ENCODE measurements at regions not wholly inside any gene's neighbourhood (a gene's known extent, or its start where the extent isn't known, plus 50 kb on each side); places are given as distances from the start of the nearest gene placed in this dataset.

GRCh38 chr3:181764544-181764943, 52.8 kb downstream of the SOX2 start:
- DNase-seq = no peak

- no peak for DNase-seq
Measured at GRCh38 chr3:181770296-181770695, 58.6 kb downstream of the SOX2 start.

GRCh38 chr3:181771120-181771519, 59.4 kb downstream of the SOX2 start:
- DNase-seq = no peak

GRCh38 chr3:181772166-181772565, 60.4 kb downstream of the SOX2 start:
- DNase-seq = no peak

- DNase-seq = no peak
Measured at GRCh38 chr3:181773921-181774320, 62.2 kb downstream of the SOX2 start.

GRCh38 chr3:181782306-181782954, 70.7 kb downstream of the SOX2 start:
- DNase-seq = no peak

- DNase-seq = no peak
Measured at GRCh38 chr3:181790561-181790960, 78.8 kb downstream of the SOX2 start.

GRCh38 chr3:181791056-181791955, 79.6 kb downstream of the SOX2 start:
- DNase-seq = no peak

- no peak for DNase-seq
Measured at GRCh38 chr3:181793006-181793405, 81.3 kb downstream of the SOX2 start.

- DNase-seq = no peak
Measured at GRCh38 chr3:181794011-181794790, 82.5 kb downstream of the SOX2 start.

GRCh38 chr3:181796641-181797040, 84.9 kb downstream of the SOX2 start:
- DNase-seq = no peak

- DNase-seq = no peak
Measured at GRCh38 chr3:181797431-181797830, 85.7 kb downstream of the SOX2 start.

- no peak for DNase-seq
Measured at GRCh38 chr3:181805703-181806102, 94.0 kb downstream of the SOX2 start.

- no peak for DNase-seq
Measured at GRCh38 chr3:181808053-181808452, 96.3 kb downstream of the SOX2 start.

GRCh38 chr3:181823716-181824115, 112.0 kb downstream of the SOX2 start:
- DNase-seq = no peak

GRCh38 chr3:181824961-181825360, 113.2 kb downstream of the SOX2 start:
- DNase-seq = no peak

- no peak for DNase-seq
Measured at GRCh38 chr3:181839039-181839915, 127.6 kb downstream of the SOX2 start.

GRCh38 chr3:181839916-181840297, 128.2 kb downstream of the SOX2 start:
- DNase-seq = no peak

- DNase-seq = no peak
Measured at GRCh38 chr3:181844211-181844610, 132.5 kb downstream of the SOX2 start.

- no peak for DNase-seq
Measured at GRCh38 chr3:181847276-181847675, 135.6 kb downstream of the SOX2 start.

- DNase-seq = no peak
Measured at GRCh38 chr3:181851063-181851462, 139.3 kb downstream of the SOX2 start.

GRCh38 chr3:181855825-181856224, 144.1 kb downstream of the SOX2 start:
- DNase-seq = no peak

All from inflammatory macrophage (primary cell).